C4-2B (cell line): ENCODE measurements at regions not wholly inside any gene's neighbourhood (a gene's known extent, or its start where the extent isn't known, plus 50 kb on each side); places are given as distances from the start of the nearest gene placed in this dataset.

Experiments
- ZFX ChIP-seq: fragments of 450-650 bp; IDR thresholded peaks from 2 replicates; pipeline ENCODE4 v1.6.1; 2017
- TF ChIP-seq, protein P1 (sequence below): fragments of 450-650 bp; conservative IDR thresholded peaks from 2 replicates; pipeline ENCODE4 v1.5.1; 2017; ENCODE audit warnings: mild to moderate bottlenecking

DNA sequence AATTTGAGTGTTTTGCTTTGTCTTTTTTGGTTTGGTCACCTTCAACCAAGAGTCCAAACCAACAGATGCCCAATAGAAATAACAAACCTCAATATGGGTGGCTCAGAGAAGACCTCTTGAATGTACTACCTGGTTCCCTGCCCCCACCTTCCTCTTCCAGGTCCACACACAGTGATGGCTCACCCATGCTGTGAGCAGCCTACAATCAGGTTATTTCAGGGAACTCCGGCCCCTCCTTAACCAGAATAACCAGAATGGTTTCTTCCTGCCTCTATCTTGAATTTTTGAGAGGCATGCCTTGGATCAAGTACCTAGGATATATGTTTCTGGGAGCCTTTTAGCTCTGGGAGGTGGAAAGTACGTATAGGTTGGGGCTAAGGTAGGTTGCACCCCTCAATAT, 327.1 kb upstream of the PRDM1 start:
- TF ChIP-seq, protein P1, sequence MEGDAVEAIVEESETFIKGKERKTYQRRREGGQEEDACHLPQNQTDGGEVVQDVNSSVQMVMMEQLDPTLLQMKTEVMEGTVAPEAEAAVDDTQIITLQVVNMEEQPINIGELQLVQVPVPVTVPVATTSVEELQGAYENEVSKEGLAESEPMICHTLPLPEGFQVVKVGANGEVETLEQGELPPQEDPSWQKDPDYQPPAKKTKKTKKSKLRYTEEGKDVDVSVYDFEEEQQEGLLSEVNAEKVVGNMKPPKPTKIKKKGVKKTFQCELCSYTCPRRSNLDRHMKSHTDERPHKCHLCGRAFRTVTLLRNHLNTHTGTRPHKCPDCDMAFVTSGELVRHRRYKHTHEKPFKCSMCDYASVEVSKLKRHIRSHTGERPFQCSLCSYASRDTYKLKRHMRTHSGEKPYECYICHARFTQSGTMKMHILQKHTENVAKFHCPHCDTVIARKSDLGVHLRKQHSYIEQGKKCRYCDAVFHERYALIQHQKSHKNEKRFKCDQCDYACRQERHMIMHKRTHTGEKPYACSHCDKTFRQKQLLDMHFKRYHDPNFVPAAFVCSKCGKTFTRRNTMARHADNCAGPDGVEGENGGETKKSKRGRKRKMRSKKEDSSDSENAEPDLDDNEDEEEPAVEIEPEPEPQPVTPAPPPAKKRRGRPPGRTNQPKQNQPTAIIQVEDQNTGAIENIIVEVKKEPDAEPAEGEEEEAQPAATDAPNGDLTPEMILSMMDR, result no peak
- TF ChIP-seq ZFX, result no peak
